Esophagus (tissue), 2 donors: ENCODE measurements at regions not wholly inside any gene's neighbourhood (a gene's known extent, or its start where the extent isn't known, plus 50 kb on each side); places are given as distances from the start of the nearest gene placed in this dataset.

ENCODE experiments used
- H3K27ac ChIP-seq, 2 donors: one replicate each; pipeline ENCODE4 v1.5.1; 2013; ENCODE audit warnings: low read depth in 2 of 2, mild to moderate bottlenecking in 2 of 2, inconsistent platforms in 1 of 2, low read length in 1 of 2, moderate library complexity in 1 of 2
- H3K27me3 ChIP-seq, 2 donors: one replicate each; pipeline ENCODE4 v1.6.1; 2013; ENCODE audit warnings: low read length in 2 of 2, control low read depth in 1 of 2, mild to moderate bottlenecking in 1 of 2; ENCODE audit not compliant: insufficient read depth in 2 of 2, control insufficient read depth in 1 of 2
- H3K36me3 ChIP-seq, 2 donors: one replicate each; pipeline ENCODE4 v1.6.1; 2013; ENCODE audit warnings: low read length in 1 of 2; ENCODE audit not compliant: control insufficient read depth in 2 of 2, insufficient read depth in 2 of 2
- H3K4me1 ChIP-seq, 2 donors: one replicate each; pipeline ENCODE4 v1.6.1; 2013; ENCODE audit warnings: low read length in 1 of 2; ENCODE audit not compliant: control insufficient read depth in 2 of 2, insufficient read depth in 2 of 2
- H3K4me3 ChIP-seq, 2 donors: one replicate each; pipeline ENCODE4 v1.5.1; 2013; ENCODE audit warnings: low read length in 2 of 2, mild to moderate bottlenecking in 2 of 2, low read depth in 1 of 2, moderate library complexity in 1 of 2
- H3K9me3 ChIP-seq, 2 donors: one replicate each; pipeline ENCODE4 v1.6.1; 2013; ENCODE audit warnings: mild to moderate bottlenecking in 2 of 2, low read depth in 1 of 2, low read length in 1 of 2, moderate library complexity in 1 of 2; ENCODE audit not compliant: control insufficient read depth in 2 of 2, insufficient read depth in 1 of 2
- WGBS, 2 donors: extraction: QIAGEN DNeasy Blood & Tissue Kit; methylation state at CpG; one replicate each; pipeline ENCODE4 v1.1.7; 2013; 5-methylcytosine and 5-hydroxymethylcytosine counted together
- donor health status: healthy with polysubstance abuse.
- donor health status: Bipolar disorder and iron deficiency.

DNA sequence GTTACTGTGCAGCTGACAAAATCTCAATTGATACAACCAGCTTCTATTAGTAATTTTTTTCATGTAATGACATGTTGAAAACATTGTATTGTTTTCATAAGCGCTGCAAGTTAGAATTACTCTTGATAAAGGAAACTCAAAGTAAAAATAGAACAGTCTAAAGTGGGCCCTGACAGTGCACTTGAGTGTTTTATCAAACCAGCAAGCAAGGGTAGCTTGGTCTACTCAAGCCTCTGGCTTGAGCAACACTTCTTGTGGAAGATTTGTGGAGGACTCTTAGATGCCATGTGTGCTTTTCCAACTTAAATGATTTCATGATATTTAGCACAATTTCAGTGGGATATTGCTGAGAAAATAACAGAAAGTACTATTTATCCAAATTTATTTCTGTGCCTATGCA lies 575.7 kb upstream of the ZNF717 start:
- Histone ChIP-seq H3K4me3 (no peak overlapping the region), H3K27me3 (no peaks in the 10 kb centered on the region), H3K4me1 (no peaks in the 10 kb centered on the region), H3K36me3 (no peaks in the 10 kb centered on the region), H3K9me3 (peaks cover 2% of the 10 kb centered on the region in 2 donors), H3K27ac (no peak overlapping the region)
- WGBS, 2 donors, result 46 to 73% methylated on average over 1 of the region's 1 CpG

DNA sequence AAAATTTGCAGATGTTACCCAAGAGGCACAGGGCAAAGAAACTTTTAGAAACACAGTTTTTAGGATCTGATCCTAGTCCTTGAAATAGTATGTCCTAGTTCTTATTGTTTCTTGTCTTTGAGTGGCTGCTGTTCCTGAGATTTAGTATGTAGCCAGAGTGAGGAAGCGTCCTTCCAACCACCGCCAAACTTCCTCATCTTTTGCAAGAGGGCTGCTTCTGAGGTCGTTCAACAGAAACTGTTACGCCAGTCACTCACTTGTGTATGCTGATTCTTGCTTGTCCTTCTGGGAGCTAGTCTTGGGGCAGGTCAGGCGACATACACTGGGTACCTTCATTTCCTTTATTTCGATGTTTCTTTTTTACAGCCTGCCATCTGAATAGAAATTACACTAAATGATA lies 577.3 kb upstream of the ZNF717 start:
- Histone ChIP-seq H3K27me3 (no peaks in the 10 kb centered on the region), H3K4me3 (no peak overlapping the region), H3K36me3 (no peaks in the 10 kb centered on the region), H3K4me1 (no peaks in the 10 kb centered on the region), H3K27ac (no peak overlapping the region), H3K9me3 (peaks cover 2% of the 10 kb centered on the region in 2 donors)
- 80 to 81% methylated on average over 6 of the region's 6 CpGs for WGBS, 2 donors

DNA sequence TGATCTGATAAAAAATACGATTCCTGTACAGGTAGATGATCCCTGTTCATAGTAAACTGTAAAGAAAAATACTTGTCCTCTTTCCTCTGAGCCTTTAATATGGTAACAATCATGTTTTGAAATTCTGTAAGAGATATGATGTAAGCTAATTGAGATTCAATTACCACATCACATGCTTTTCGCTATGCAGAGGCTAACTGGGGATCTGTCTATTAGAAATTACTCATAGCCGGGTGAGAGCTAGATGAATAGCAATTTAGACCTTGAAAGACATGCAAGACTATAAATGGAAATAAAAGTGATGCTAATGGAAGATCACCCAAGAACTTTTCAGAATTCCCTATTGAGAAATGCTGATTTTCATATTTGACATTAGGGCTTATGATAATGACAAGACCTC lies 579.9 kb upstream of the ZNF717 start:
- no peaks in the 10 kb centered on the region for H3K27me3 ChIP-seq

DNA sequence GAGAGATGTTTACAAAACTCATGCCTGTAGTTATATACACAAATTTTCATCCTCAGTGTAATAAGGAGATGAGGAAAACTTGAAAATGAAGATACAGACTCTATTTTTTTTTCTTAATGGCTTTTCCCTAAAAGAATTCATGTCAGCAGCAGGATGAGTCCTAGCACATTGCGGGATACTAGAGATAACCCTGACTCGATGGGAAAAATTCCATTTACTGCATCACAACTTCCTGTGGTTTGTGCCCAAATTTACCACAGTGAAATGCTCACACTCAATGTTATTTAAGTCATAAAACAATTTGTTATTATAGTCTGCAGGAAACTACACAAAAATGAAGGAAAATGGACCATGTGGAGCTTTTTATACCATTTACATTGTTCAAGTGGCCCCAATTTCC lies 581.9 kb upstream of the ZNF717 start:
- no peak overlapping the region for H3K4me3 ChIP-seq
- no peaks in the 10 kb centered on the region for H3K4me1 ChIP-seq
- no peaks in the 10 kb centered on the region for H3K36me3 ChIP-seq
- H3K27ac ChIP-seq, result no peak overlapping the region
- WGBS, 2 donors, result 50 to 67% methylated on average over 2 of the region's 2 CpGs
- peaks cover 2% of the 10 kb centered on the region in 2 donors for H3K9me3 ChIP-seq
- H3K27me3 ChIP-seq, result no peaks in the 10 kb centered on the region

More for the DNA sequence above, 579.9 kb upstream of the ZNF717 start:
- Histone ChIP-seq H3K9me3 (peaks cover 2% of the 10 kb centered on the region in 2 donors), H3K4me1 (no peaks in the 10 kb centered on the region), H3K4me3 (no peak overlapping the region), H3K27ac (no peak overlapping the region), H3K36me3 (no peaks in the 10 kb centered on the region)
- 83 to 84% methylated on average over 3 of the region's 3 CpGs for WGBS, 2 donors

DNA sequence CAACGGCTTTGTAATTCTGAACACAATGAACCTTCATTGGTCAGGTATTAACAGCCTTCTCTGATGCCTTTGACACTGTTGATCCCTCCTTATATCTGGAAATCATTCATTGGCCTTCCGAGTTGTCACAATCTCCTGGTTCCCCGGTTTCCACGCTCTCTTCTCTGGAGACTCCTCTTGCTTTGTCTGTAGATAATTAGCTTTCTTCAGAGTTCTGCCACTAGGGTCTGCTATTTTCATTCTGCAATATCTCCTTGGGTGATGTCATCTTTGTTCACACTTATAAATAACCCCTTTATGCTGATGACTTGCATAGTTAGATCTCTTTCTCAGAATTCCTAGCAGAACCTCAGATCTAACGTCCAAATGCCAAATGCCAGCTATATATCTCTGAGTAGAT lies 583.8 kb upstream of the ZNF717 start:
- no peak overlapping the region for H3K27ac ChIP-seq
- no peaks in the 10 kb centered on the region for H3K4me1 ChIP-seq
- peaks cover 0 to 2% of the 10 kb centered on the region in 2 donors for H3K9me3 ChIP-seq
- no peak overlapping the region for H3K4me3 ChIP-seq
- WGBS, 2 donors, result 63 to 64% methylated on average over 5 of the region's 5 CpGs
- H3K36me3 ChIP-seq, result no peaks in the 10 kb centered on the region
- H3K27me3 ChIP-seq, result no peaks in the 10 kb centered on the region

- 65 to 69% methylated on average over 4 of the region's 4 CpGs for WGBS, 2 donors
- Histone ChIP-seq H3K27me3 (no peaks in the 10 kb centered on the region), H3K4me3 (no peak overlapping the region), H3K4me1 (no peaks in the 10 kb centered on the region), H3K36me3 (no peaks in the 10 kb centered on the region), H3K27ac (no peak overlapping the region), H3K9me3 (no peaks in the 10 kb centered on the region)
Observed at GRCh38 chr3:76370749-76371520, 585.6 kb upstream of the ZNF717 start.

DNA sequence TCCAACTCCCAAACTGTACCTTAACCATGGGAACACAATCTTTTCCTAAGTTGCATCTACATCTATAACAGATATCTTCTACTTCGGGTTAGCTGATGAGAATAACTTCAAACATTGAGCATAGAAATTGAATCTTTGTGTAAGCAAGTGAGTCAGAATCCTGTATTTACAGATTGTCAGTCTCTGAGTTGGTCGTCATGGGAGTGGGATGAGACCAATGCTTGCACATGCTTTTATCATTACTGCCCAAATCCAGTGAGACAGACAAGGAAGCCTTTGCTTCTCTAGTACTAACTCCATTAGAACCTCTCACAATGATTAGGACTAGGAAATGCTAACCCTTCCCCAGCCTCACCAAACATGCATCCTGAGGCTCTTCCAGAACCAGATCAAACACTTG lies 587.1 kb upstream of the ZNF717 start:
- 60 to 68% methylated on average over 2 of the region's 2 CpGs for WGBS, 2 donors
- Histone ChIP-seq H3K27ac (no peak overlapping the region), H3K9me3 (no peaks in the 10 kb centered on the region)

DNA sequence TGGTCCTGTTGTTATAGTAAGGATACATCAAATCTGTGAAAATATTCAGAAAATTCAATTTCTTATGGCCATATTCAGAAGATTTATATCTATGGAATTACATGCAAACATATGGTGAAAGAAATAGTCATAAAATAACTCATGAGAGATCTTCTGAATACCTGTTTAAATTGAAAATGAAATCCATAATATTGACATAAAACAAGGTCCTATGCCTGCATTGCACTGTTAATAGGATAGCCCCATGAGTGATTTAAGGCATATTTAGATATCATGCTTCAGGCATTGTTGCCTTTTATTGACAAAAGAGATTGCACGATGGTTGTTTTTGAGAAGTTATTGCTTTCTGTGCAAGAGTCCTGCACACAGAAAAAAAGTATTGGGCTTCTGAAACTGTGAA lies 591.7 kb upstream of the ZNF717 start:
- H3K36me3 ChIP-seq, result no peaks in the 10 kb centered on the region
- no peaks in the 10 kb centered on the region for H3K4me1 ChIP-seq
- H3K4me3 ChIP-seq, result no peak overlapping the region
- H3K27me3 ChIP-seq, result no peaks in the 10 kb centered on the region
- 71 to 78% methylated on average over 1 of the region's 1 CpG for WGBS, 2 donors
- no peak overlapping the region for H3K27ac ChIP-seq
- no peaks in the 10 kb centered on the region for H3K9me3 ChIP-seq

More for the DNA sequence above, 587.1 kb upstream of the ZNF717 start:
- Histone ChIP-seq H3K4me3 (no peak overlapping the region), H3K4me1 (no peaks in the 10 kb centered on the region), H3K36me3 (no peaks in the 10 kb centered on the region), H3K27me3 (no peaks in the 10 kb centered on the region)

GRCh38 chr3:76378789-76379188 lies 593.4 kb upstream of the ZNF717 start:
- WGBS, 2 donors, result 81 to 86% methylated on average over 4 of the region's 4 CpGs
- Histone ChIP-seq H3K4me3 (no peak overlapping the region), H3K27ac (no peak overlapping the region), H3K9me3 (no peaks in the 10 kb centered on the region), H3K4me1 (no peaks in the 10 kb centered on the region), H3K36me3 (no peaks in the 10 kb centered on the region), H3K27me3 (no peaks in the 10 kb centered on the region)

DNA sequence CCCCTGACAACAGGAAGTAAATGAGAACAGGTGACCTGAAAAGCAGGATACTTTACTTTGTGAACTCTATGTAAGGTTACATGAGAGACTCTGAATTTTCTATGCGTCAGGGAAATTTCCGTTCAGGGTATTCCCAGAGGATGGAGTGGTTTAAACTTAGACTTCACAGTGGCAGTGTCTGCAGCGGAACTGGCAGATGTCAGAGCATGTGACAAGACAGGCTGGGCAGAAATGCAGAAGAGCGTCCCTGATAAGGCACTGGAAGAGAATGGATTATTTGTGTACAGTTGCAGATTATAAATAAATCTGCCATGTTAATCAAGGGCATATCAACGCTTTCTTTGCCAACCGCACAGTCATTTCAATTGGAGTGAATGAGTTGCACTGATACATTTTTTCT lies 598.4 kb upstream of the ZNF717 start:
- WGBS, 2 donors, result 73 to 80% methylated on average over 6 of the region's 6 CpGs
- H3K36me3 ChIP-seq, result no peaks in the 10 kb centered on the region

More for the DNA sequence above, 598.4 kb upstream of the ZNF717 start:
- no peaks in the 10 kb centered on the region for H3K27me3 ChIP-seq
- H3K4me1 ChIP-seq, result no peaks in the 10 kb centered on the region
- no peak overlapping the region for H3K4me3 ChIP-seq
- H3K27ac ChIP-seq, result no peak overlapping the region
- no peaks in the 10 kb centered on the region for H3K9me3 ChIP-seq
